HG03039 (cell line): ENCODE measurements at regions not wholly inside any gene's neighbourhood (a gene's known extent, or its start where the extent isn't known, plus 50 kb on each side); places are given as distances from the start of the nearest gene placed in this dataset.

Source experiments
- ATAC-seq: cut with Tn5 transposase; IDR thresholded peaks from one replicate; pipeline ENCODE4 v1.9.1; 2021; ENCODE audit warnings: mild to moderate bottlenecking, moderate library complexity; ENCODE audit not compliant: unreplicated experiment

- ATAC-seq = peak; percentile 72
These were observed 345.8 kb upstream of the CCDC196 start for GRCh38 chr14:66140213-66140918.

DNA sequence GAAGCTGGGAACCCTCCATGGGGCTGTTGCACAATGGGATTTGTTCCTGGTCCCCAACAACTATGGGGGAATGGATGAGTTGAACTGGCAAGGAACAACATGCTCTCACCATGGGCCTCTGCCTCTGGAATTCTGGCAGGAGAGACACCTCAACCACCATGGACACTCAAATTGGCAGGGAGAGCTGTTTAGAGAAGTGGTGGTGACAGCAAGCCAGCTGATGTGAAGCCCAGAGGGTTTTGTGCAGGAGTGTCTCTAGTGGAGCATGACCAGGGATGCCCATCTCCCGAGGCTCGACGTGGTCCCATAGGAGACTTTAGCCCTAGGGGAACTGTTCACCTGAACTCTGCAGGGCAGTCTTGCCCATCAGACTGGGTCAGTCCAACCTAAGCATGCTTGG lies 345.2 kb upstream of the CCDC196 start:
- no peak for ATAC-seq

- no peak for ATAC-seq
These were observed 344.4 kb upstream of the CCDC196 start for GRCh38 chr14:66141733-66142132.

GRCh38 chr14:66143387-66144112 lies 342.6 kb upstream of the CCDC196 start:
- ATAC-seq = no peak

DNA sequence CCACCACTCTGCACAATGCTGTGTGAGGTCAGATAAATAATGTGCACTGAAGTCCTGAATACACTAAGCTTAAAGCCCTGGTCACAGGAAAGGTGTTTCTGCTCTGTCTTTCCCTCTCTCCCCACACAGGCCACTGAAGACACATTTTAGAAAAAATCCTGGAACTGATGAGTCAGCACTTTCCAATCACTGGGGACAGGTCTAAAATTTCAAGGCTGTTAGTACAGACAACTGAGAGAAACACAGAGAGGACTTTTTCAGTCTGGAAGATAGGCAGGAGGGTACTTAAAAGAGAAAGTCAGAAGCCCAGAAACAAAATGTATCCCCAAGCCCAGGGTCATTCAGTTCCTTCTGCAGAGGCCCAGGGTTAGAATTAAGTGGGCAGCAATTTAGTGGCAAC lies 333.9 kb upstream of the CCDC196 start:
- no peak for ATAC-seq

GRCh38 chr14:66152747-66153146 lies 333.4 kb upstream of the CCDC196 start:
- ATAC-seq = no peak

DNA sequence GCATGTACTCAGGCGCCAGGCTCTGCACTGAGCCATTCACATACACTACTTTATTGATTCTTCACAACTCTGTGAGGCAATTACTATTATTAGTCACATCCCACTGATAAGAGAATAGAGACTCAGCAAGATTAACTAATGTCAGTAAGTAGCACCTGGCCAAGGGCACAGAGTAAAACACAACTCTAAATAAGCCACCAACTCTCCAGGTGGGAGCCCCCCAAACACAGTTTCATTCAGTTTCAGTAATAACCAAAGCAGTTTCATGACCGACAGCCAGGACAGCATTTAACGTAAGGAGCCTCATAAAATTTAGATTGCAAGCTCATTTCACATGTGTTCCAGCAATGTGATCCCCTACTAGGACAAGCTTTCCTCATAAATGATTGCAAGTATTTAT lies 323.1 kb upstream of the CCDC196 start:
- no peak for ATAC-seq

DNA sequence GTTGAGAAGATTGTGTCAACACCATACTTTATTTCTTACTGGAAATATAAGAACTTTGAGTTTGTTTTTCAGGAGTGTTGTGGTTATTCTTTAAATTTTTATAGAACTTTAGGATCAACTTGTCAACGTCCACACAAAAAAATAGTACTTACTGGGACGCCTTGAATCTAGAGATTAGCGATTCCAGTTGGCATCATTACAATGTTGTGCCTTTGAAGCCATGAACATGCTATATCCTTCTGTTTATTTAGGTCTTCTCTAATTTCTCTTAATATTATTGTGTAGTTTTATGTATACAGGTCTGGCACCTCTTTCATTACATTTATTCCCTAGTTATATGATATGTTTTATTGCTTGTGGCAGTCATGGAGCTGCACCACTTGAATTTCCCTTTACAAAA lies 320.8 kb upstream of the CCDC196 start:
- ATAC-seq = no peak

DNA sequence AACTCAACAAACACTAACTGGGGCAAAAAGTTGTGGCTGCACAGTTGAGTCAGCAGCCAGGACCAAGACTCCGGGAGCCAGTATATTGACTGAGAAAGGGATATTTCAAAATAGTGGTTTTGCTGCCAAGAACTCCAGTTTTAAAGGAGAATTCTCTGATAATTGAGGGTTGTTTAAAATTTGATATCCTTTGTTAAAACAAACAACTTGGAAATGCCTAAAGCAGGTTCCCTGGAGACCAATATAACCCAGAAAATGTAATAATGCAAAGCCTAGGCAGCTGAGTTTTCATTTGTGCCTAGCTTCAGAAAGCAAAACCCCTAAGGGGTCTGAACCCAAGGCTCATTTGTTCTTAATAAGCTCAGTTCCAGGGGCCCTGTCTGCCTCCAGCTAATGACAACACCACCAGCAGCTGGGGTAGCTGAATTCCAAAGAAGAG lies 311.7 kb upstream of the CCDC196 start:
- no peak for ATAC-seq

GRCh38 chr14:66177935-66178334 lies 308.2 kb upstream of the CCDC196 start:
- no peak for ATAC-seq

DNA sequence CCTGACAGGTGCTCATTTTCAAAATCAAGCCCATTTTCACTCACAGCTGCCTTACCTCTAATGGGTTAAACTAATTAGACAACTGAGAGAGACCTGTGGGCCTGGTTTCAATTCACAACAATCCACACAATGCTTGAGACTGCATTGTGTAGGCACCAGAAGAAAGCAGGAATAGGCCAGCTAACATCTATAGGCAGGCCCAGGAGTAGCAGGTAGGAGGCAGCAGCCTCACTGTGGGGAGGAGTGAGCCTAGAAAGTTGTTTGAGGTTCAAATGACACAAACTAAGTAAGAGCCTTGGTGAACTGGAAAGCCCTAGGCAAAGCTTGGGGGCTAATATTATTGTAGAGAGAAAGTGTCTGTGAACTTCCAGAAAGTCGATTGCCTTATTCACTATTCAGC lies 289.5 kb upstream of the CCDC196 start:
- no peak for ATAC-seq

- ATAC-seq = no peak
These were observed 288.9 kb upstream of the CCDC196 start for GRCh38 chr14:66197276-66197675.

- no peak for ATAC-seq
These were observed 279.6 kb upstream of the CCDC196 start for GRCh38 chr14:66206554-66206953.

- ATAC-seq = no peak
These were observed 269.4 kb upstream of the CCDC196 start for GRCh38 chr14:66216763-66217162.

DNA sequence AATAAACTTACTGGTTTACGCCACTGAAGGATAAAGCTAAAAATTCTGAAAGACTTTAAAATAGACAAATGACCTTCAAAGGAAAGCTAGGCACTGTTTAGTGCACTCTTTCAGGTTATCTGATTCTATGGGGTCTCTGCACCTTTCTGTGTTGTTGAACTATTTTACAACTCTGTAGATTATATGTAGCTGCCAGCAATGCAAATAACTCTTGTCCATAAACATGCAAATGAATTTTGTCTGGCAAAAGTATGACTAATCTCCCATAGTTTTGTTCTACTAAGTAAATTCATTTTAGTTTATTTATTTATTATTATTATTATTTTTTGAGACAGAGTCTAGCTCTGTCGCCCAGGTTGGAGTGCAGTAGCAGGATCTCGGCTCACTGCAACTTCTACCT lies 266.3 kb upstream of the CCDC196 start:
- no peak for ATAC-seq

- no peak for ATAC-seq
These were observed 261.5 kb upstream of the CCDC196 start for GRCh38 chr14:66224492-66225178.

DNA sequence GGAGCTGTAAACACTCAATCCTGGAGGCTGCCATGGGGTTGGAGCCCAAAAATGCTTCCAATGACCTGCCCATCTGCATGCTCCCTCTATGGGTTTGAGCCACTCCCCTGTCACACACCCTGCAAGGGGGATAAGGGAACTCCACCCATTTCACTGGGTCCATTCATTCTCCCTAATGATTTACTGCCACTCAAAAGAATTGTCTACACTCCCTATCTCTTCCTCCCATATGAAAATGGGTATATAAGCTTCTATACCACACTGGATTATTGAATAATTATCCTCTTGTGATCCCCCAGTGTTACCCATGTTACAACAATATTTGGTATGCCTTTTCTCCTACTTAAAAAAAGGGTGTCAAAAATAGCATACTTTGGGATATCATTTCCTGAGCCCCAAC lies 260.8 kb upstream of the CCDC196 start:
- no peak for ATAC-seq

- no peak for ATAC-seq
These were observed 257.8 kb upstream of the CCDC196 start for GRCh38 chr14:66228267-66228970.

DNA sequence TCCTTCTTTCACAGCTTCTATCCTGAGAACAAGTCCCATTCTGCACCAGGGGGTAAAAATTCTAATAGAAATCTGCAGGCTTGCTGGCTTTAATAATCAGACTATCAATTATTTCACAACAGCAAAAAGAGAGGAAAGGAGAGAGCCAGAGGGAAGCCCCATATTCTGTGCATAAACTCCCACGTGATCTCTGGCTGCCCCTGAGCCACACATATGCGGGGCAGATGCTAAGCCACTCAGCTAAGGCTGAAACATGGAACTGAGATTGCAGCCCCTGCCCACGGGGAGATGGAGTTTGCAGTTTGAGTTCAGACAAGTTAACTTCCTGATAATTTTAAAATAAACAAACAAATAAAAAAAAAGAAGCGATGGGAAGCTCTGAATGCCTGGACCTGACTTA lies 254.4 kb upstream of the CCDC196 start:
- no peak for ATAC-seq

DNA sequence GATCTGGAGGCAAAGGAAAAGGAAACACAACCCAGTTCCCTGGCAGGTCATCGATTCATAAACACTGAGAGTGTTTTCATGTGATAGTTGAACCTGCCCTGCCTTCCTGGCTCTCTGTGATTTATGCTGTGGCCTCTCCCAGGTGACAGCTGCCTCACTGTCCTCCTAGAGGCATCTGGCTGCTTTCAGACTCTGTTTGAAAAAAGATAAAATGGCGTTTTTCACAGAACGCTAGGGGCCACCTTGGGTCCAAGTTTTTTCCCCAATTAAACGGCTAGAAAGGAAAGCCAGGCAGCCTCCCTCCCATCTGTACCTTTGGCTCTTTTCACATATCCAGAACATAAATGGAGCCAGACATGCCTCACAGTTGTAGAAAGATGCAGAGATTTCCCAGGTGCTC lies 252.6 kb upstream of the CCDC196 start:
- ATAC-seq = no peak

GRCh38 chr14:66234411-66234810 lies 251.8 kb upstream of the CCDC196 start:
- no peak for ATAC-seq
